WI38 (cell line): ENCODE measurements at regions not wholly inside any gene's neighbourhood (a gene's known extent, or its start where the extent isn't known, plus 50 kb on each side); places are given as distances from the start of the nearest gene placed in this dataset.

ENCODE experiments used
- H3K4me3 ChIP-seq: 2 replicates; pipeline ENCODE4 v1.5.1; 2011; ENCODE audit warnings: low read depth, mild to moderate bottlenecking, control low read depth, low read length
- TF ChIP-seq, protein P1 (sequence below): IDR thresholded peaks from 2 replicates; pipeline ENCODE4 v1.5.1; 2012; ENCODE audit warnings: low read depth, mild to moderate bottlenecking, control low read depth, low read length

DNA sequence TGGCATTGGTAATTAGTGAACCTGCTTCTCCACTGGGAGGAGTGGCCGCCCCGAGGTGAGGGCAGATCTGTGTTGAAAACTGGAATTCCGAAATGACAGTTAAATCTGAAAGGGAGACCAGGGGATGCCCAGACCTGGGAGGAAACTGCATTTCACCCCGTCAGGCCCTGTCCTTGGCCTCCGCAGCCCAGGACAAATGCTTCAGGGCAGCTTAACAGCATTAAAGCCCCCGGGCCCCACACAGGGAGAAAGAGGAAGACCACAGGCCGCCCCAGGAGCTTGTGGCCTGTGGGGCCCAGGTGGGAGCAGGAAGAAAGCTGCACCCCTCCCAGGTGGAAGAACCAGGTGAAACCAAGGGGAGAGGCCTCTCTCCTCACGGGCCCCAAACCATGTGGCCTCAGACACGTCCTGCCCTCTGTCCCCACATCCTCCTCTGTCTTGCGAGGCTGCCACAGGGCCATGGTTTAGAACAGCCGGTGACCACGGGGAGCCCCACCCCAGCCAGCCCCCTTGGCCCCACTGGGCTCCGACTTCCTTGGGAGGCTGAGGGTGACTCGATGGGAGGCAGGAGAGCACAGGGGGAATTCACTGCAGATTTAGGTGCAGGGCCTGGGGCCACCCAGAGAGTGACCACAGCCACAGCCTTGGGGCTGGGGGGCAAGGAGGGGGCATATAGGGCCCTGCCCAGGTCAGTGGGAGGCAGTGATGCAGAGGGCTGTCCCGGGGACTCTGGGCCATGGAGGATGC lies 265.4 kb downstream of the ADGRD1 start:
- TF ChIP-seq, protein P1, sequence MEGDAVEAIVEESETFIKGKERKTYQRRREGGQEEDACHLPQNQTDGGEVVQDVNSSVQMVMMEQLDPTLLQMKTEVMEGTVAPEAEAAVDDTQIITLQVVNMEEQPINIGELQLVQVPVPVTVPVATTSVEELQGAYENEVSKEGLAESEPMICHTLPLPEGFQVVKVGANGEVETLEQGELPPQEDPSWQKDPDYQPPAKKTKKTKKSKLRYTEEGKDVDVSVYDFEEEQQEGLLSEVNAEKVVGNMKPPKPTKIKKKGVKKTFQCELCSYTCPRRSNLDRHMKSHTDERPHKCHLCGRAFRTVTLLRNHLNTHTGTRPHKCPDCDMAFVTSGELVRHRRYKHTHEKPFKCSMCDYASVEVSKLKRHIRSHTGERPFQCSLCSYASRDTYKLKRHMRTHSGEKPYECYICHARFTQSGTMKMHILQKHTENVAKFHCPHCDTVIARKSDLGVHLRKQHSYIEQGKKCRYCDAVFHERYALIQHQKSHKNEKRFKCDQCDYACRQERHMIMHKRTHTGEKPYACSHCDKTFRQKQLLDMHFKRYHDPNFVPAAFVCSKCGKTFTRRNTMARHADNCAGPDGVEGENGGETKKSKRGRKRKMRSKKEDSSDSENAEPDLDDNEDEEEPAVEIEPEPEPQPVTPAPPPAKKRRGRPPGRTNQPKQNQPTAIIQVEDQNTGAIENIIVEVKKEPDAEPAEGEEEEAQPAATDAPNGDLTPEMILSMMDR: no peak
- no peak overlapping the region for H3K4me3 ChIP-seq

DNA sequence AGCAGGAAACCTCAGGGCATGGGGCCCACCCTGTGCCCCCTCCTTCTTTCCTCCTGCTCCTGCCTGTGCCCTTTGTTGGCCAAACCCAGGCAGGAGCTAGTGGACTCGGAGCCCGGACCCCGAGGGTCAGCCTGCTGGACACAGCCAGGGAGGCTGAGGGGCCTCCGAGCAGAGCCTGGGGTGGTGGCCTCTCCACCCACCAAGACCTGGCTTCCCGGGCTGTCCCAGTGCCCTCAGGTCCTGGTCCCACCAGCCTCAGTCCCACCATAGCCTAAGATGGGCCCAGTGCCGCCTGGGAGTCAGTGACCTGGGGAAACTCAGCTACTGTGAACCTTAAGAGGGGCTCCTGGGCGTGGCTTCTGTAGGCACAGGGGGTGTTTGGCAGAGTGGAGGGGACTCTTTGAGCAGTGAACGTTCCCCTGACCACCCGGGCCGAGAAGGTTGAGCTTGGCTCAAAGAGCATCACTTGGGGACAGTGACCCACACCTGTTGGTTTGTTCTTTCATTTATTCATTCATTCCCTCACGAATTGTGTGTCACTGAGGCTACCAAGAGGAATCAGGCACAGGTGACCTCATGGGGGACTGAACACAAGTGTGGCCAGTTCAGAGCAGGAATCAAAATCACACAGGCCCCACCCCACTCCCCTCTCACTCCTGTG lies 266.1 kb downstream of the ADGRD1 start:
- TF ChIP-seq, protein P1: no peak
- H3K4me3 ChIP-seq: no peak overlapping the region

DNA sequence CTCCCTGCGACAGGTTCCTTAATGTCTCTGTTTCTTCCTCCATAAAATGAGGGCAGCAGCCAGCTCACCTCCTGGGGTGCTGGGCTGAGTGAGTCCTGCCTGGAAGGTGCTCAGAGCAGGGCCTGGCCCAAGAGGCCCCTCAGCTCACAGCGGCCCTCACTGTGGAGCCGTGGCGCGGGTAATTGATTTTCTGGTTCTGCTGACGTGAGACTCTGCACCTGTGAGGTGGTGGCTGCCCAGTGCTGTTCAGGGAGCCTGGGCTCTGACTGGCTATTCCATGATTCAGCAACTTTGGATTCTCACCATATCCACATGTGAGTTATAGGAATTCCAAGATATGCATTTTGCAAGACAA lies 266.6 kb downstream of the ADGRD1 start:
- no peak overlapping the region for H3K4me3 ChIP-seq
- TF ChIP-seq, protein P1: no peak

DNA sequence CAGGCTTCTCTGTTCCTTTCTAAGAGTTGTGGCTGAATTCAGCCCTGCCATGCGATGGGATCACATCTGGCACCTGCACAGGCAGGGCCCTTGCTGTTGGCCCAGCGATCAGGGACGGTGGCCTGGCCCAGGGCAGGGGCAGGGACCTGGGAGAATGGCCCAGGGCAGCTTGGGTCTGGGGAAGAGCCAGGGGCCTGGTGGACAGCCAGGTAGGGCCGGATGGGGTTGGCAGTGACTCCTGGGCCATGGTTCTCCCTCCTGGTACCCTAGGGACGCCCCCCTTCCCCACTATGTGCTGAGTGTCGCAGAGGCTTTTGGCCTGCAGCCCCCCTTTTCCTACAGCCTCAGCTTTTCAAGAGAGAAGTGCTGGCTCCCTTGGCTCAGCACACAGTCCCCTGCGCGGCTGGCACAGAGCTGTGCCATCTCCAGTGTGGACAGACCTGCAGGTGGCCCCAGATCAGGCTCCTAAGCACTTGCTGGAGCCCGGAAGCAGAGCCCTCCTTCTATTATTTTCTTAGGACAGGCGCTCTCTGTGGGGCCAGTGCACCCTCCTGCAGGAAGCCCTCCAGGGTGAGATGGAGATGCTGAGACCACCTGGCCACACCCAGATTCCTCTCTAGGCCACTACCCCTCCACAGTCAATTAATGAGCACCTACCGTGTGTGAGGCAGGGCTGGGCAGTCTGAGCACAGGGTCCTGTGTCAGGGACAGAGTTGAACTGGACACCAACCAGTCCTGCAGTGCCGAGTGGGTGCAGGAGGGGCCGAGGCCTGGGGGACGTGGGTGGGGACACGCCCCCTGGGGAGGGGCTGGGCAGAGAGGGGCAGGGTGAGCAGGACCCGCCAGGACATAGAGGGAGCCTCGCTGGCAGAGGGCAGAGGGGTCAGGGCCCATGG lies 267.6 kb downstream of the ADGRD1 start:
- TF ChIP-seq, protein P1: no peak
- H3K4me3 ChIP-seq: no peak overlapping the region

DNA sequence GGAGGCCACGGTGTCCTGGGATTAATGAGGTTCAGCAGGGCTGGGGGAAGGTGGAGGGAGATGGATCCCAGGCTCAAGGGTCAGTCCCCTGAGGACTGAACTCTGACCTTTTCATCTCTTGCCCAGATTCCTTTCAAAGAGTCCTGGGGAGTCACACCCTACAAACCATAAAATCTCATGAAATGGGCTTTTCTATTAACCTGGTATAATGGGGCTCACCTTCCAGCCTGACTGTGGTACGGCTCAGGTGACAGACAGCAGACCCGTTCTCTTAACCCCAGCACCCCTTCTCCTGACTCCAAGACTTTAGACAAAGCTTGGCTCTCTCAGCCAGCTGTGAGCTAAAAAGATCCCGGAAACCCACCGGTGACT lies 268.2 kb downstream of the ADGRD1 start:
- TF ChIP-seq, protein P1: no peak
- no peak overlapping the region for H3K4me3 ChIP-seq

DNA sequence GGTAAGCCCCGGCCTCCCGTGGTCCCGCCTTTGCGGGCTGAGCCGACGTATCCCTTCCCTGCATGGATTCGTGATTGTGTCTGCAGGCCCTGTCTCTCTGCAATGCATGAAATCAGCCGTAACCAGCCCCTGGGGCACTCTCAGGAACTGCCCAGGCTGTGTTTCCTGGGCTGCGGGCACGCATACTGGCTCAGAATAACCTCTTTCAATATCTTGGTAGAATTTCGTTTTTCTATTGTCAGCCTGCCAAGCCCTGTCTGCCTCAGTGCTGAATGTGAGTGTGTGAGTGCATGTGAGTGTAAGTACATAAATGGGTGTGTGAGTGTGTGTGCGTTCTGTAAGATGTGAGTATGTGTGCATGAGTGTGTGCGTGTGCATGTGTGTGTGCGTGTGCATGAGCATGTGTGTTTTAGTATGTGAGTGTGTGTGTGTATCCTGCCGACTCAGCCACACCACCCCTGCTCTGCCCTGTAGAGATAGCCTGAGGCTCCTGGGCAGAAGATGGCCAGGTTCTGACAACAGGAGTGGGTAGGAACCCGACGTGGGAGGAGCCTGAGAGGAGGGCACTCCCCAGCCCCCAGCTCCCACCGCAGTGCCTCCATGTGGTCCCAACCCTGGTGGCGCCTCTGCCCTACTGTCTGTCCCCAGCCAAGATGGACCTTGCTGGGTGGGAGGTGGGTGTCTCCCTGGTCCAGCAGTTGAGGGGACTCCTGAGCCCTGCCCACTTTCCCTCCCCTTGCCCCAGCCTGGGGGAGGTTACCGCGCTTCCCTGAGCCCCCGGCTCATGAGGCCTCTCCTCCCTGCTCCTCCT lies 268.8 kb downstream of the ADGRD1 start:
- TF ChIP-seq, protein P1: no peak
- no peak overlapping the region for H3K4me3 ChIP-seq
